Medulla oblongata (tissue), 1 donor: ENCODE measurements at regions not wholly inside any gene's neighbourhood (a gene's known extent, or its start where the extent isn't known, plus 50 kb on each side); places are given as distances from the start of the nearest gene placed in this dataset.

Source experiments
- DNase-seq: peaks from one replicate; pipeline ENCODE4 v3.0.0-alpha.2; 2015; ENCODE audit errors: extremely low spot score

GRCh38 chr18:78647018-78647417, 332.6 kb upstream of the SALL3 start:
- no peak for DNase-seq

GRCh38 chr18:78649421-78649820, 330.2 kb upstream of the SALL3 start:
- DNase-seq = no peak

GRCh38 chr18:78650926-78651325, 328.7 kb upstream of the SALL3 start:
- no peak for DNase-seq

- no peak for DNase-seq
Observed at GRCh38 chr18:78652001-78652545, 327.5 kb upstream of the SALL3 start.

- DNase-seq = no peak
Observed at GRCh38 chr18:78655921-78656320, 323.7 kb upstream of the SALL3 start.

GRCh38 chr18:78656346-78656925, 323.2 kb upstream of the SALL3 start:
- DNase-seq = no peak

- DNase-seq = no peak
Observed at GRCh38 chr18:78658531-78658930, 321.1 kb upstream of the SALL3 start.

GRCh38 chr18:78659057-78659456, 320.6 kb upstream of the SALL3 start:
- no peak for DNase-seq

GRCh38 chr18:78659748-78660147, 319.9 kb upstream of the SALL3 start:
- DNase-seq = no peak

- no peak for DNase-seq
Observed at GRCh38 chr18:78660311-78660710, 319.3 kb upstream of the SALL3 start.

- no peak for DNase-seq
Observed at GRCh38 chr18:78661316-78661715, 318.3 kb upstream of the SALL3 start.

- DNase-seq = no peak
Observed at GRCh38 chr18:78662879-78663278, 316.7 kb upstream of the SALL3 start.

GRCh38 chr18:78664048-78664447, 315.6 kb upstream of the SALL3 start:
- no peak for DNase-seq

GRCh38 chr18:78664848-78665247, 314.8 kb upstream of the SALL3 start:
- DNase-seq = no peak

- no peak for DNase-seq
Observed at GRCh38 chr18:78665644-78666043, 314.0 kb upstream of the SALL3 start.

GRCh38 chr18:78666666-78667335, 312.8 kb upstream of the SALL3 start:
- no peak for DNase-seq

- no peak for DNase-seq
Observed at GRCh38 chr18:78670778-78671391, 308.7 kb upstream of the SALL3 start.

- no peak for DNase-seq
Observed at GRCh38 chr18:78671551-78671950, 308.1 kb upstream of the SALL3 start.

- no peak for DNase-seq
Observed at GRCh38 chr18:78672862-78673446, 306.7 kb upstream of the SALL3 start.

GRCh38 chr18:78673516-78674321, 305.9 kb upstream of the SALL3 start:
- DNase-seq = no peak

- no peak for DNase-seq
Observed at GRCh38 chr18:78675231-78675630, 304.4 kb upstream of the SALL3 start.
